HG03108 (cell line): ENCODE measurements at regions not wholly inside any gene's neighbourhood (a gene's known extent, or its start where the extent isn't known, plus 50 kb on each side); places are given as distances from the start of the nearest gene placed in this dataset.
"Not testable (repeated sequence)": the region's sequence is repeated elsewhere in the genome, so short reads cannot be mapped to it uniquely, and the experiment has no call there.

Experiments used
- ATAC-seq: cut with Tn5 transposase; IDR thresholded peaks from one replicate; pipeline ENCODE4 v1.9.1; 2021; ENCODE audit warnings: moderate library complexity; ENCODE audit not compliant: unreplicated experiment

DNA sequence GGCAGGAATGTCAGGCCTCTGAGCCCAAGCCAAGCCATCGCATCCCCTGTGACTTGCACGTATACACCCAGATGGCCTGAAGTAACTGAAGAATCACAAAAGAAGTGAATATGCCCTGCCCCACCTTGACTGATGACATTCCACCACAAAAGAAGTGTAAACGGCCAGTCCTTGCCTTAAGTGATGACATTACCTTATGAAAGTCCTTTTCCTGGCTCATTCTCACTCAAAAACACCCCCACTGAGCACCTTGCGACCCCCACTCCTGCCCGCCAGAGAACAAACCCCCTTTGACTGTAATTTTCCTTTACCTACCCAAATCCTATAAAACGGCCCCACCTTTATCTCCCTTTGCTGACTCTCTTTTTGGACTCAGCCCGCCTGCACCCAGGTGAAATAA, 185.8 kb upstream of the MEIS1 start:
- not testable (repeated sequence) for ATAC-seq

GRCh38 chr2:66243809-66244208, 191.1 kb upstream of the MEIS1 start:
- not testable (repeated sequence) for ATAC-seq

DNA sequence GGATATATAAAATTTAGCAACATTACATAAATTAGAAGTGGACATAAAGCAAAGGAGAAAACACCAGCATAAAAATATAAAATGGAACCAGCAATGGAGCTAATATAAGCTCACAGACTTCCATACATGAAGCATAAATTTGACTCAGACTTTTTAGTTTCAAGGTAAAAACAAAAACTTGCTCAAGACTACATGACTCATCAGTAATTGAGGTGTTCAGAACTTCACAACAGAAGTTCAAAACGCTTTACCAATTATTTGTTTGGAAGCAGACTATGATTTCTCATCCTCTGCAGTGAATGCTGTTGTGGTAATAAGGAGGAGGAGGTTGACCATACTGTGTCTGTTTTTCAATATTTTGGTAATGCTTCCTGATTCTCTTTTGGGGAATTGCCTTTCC, 192.0 kb upstream of the MEIS1 start:
- not testable (repeated sequence) for ATAC-seq

DNA sequence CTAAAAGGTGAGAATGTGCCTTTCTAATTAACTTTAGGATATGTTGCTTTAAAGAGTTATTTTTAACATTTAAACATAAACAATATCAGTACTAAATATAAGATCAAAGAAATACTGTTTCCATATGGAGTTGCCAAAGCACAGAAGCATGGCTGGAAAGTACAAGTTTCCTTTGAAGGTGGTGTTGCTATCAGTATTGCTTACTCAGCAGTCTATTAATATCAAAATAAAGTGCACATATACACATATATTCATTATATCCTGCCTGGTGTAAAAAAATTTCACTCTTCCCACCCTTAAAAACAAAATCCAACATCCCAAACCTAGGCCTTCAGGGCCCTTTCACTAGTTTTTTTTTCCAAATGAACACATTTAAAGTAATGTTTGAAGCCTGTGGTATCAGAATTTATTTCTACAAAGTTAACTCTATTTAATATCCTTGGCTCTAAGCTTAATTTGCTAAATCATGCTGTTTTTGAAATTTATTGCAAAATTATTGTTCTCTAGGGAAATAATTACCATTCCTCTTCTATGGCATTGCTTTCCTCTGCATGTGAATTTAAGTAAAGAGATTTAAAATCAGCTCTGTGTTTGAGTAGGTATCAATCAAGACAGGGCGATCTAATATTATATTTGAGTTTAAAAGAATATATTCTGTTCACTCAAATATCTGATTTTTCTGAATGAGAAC, 192.7 kb upstream of the MEIS1 start:
- ATAC-seq = no peak

DNA sequence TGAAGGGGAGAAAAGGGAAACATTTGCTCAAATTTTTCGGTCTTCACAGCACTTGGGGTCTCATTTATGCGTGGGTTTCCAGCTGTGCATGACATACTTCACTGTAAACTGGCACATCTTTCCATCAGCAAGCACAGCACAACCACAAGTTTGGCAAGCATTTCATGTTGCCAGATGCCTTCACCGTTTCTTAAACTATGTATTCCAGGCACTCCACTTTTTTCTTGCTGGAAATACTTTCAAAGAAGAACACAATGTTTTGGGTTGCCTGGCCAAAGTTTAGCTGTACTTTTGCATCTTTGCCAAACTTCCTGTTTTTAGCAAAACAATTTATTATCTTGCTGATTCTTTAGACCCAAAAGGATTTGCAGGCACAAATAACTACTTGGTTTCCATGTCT, 194.6 kb upstream of the MEIS1 start:
- no peak for ATAC-seq

DNA sequence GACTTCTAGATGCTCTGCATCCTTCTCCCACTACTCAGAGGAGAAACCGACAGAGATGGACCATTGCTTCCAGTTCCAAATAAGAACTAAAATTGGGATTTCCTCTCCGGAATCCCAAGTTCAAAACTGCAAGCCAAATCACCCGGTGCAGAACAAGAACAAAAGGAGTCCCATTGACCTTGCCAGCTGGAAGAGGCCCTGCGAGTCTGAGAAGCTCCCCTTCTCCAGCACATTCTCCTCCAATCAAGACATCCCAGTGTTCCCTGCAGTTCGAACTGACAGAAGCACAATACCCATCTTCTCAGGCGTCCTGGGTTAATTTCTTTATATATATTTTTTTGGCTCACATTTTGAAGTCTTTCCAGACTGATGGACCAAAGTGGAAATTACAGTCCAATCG, 195.3 kb upstream of the MEIS1 start:
- no peak for ATAC-seq

DNA sequence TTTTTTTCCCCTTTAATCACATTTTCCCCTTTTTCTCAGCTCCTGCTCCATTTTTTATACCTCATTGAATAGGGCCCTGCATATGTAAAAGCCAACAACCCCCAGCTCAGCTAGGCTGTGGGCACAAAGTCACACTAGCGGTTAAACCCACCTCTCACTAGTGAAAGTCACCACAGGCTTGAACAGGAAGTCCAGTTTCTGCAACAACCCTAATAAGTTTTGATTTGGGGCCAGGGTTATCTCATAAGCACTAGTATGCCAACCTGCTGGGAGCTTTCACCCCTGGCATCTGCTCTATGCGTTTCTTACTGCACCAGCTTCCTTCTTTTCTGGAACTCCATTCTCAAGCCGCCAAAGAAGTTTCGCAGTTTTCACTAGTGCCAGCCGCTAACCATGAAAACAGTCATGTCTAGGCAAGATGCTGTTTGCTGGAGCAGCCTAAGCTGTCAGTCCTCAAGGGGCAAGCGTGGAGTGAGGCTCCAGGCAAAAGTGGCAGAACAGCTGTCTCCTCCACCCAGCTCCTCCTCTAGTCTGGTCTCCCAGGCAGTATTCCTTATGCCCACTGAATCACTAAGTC, 197.0 kb upstream of the MEIS1 start:
- no peak for ATAC-seq

DNA sequence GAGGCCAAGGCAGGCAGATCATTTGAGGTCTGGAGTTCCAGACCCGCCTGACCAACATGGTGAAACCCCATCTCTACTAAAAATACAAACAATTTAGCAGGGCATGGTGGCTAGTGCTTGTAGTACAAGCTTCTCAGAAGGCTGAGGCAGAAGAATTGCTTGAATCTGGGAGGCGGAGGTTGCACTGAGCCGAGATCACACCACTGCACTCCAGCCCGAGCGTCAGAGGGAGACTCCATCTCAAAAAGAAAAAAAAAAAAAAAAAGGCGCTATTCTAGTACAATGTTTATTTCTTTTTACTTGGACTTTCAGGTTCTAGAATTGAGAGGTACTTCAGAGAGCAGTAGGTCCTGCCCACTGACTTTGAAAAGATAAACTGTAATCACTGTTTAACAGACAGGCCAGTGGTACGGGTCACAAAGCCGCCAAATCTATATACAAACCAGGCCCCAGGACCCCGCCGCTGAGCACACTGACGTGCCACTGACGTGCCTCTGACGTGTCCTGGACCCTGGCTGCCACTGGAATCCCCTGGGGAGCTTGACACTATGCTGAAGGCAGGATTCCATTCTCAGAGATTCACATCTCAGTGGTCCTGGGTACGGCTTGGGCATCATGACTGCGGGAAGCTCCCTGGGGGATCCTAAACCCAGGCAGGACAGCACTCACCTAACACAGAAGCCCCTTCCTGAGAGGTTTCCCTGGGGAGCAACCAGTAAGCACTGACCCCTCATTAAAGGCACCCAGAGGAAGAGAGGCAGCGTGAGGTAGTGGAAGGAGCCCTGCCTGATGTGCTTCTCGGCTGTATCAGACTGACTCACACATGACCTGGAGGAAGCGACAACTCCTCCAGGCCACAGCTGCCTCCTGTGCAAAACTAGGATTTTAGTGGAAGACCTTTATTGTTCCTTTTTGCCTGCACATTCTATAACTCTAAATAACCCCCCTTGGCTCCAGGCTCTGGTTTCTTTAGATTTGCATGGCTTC, 197.8 kb upstream of the MEIS1 start:
- ATAC-seq = no peak

GRCh38 chr2:66236067-66236685, 198.7 kb upstream of the MEIS1 start:
- no peak for ATAC-seq

DNA sequence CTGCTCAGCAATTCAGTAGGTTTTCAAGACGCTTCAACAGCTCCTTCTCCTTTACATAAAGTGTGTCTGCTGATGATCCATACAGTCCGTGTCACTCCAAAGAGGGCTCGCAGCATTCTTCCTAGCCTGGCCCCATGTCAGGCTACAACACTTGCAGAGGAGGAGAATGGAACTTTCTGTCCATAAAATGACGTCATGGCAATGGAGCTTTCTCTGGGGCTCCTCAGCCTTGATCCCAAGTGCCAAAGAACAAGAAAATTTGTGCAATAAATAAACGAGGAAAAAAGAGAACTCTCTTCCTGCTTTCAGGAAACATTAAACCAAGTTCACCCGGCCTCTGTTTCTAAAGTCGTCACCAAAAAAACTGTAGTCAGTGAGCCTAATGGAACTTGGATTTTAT, 199.5 kb upstream of the MEIS1 start:
- no peak for ATAC-seq

- ATAC-seq = no peak
Measured at GRCh38 chr2:66233981-66234380, 200.9 kb upstream of the MEIS1 start.

- no peak for ATAC-seq
Measured at GRCh38 chr2:66228128-66228547, 206.8 kb upstream of the MEIS1 start.

- no peak for ATAC-seq
Measured at GRCh38 chr2:66217039-66217585, 217.8 kb upstream of the MEIS1 start.

- no peak for ATAC-seq
Measured at GRCh38 chr2:66212749-66213148, 222.2 kb upstream of the MEIS1 start.

- ATAC-seq = no peak
Measured at GRCh38 chr2:66202586-66202985, 232.3 kb upstream of the MEIS1 start.

DNA sequence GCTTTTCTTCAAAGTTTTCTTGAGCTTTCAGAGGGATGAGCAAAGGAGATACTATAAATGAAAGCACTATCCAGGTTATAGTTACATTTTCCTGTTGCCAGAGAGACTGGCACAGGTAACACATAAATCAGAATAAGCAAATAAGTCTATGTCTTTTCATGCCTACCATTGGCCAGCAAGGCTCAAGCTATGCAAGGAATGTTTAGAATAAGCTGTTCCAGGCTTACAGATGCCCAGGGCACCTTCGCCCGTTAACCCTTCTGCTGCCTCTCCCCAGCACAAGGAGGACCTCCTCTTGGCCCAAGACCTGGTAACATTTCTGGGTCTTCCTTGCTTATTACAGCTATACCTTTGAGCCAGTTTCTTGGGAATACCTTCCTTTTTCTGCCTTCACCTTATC, 233.7 kb upstream of the MEIS1 start:
- ATAC-seq = no peak

DNA sequence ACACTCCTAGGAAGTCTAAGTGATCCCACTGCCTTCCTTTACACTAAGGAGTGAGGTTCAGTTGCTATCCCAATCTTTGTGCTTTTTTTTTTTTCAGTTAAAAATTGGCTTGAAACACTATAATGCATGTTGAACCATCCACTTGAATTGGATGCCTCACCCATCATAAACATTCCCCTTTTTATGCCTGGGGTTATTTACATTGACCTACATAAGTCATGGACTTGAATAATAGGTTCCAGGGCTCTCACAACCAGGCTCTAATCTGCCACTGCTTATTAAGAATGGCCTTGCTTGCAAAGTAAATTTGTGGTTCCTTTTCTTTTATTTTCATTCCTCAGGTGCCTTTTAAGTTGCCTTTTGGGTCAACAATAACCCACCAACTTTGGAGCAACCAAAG, 236.1 kb upstream of the MEIS1 start:
- no peak for ATAC-seq

DNA sequence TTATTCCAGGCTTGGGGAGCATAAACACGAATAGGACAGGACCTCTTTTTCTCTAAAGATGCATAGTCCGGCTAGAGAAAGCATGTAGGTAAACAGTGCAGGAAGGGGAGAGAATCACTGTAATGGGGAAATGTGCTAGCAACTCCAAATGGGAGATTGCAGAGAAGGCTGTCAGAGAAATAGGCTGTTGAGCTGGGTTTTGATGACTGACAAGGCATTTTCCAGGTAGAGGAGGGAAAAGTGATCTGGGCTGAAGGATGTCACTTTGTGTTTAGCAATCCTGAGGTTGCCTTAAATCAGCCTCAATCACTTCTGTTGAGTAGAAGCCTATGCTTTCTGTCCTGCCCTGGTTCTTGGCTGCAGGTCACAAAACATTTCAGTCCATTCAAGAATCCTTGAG, 242.0 kb upstream of the MEIS1 start:
- no peak for ATAC-seq

- ATAC-seq = no peak
Measured at GRCh38 chr2:66191311-66191710, 243.6 kb upstream of the MEIS1 start.

DNA sequence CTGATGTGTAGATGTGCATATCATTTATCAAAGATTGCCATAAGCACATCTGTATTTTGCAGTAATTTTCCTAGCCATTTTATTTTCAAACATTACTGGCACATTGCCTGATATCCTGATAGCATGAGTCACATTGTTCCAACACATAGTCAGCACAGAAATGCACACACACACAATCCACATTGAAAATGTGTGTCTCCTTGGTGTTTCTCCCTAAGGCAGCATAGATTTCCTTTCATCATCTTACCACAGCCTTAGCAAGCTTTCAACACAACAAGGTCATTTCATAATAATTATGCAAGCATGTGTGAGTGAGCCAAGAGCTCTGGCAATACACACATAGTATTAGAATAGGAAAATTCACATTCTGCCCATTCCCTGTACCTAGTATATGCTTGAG, 245.4 kb upstream of the MEIS1 start:
- no peak for ATAC-seq

GRCh38 chr2:66186537-66186936, 248.4 kb upstream of the MEIS1 start:
- ATAC-seq = no peak
